B cell (primary cell): ENCODE measurements at regions not wholly inside any gene's neighbourhood (a gene's known extent, or its start where the extent isn't known, plus 50 kb on each side); places are given as distances from the start of the nearest gene placed in this dataset.

Source experiments
- ATAC-seq: fragments of 200-7000 bp; cut with Tn5 transposase; one replicate; pipeline ENCODE4 v1.10.0; 2021; ENCODE audit warnings: low read depth, mild to moderate bottlenecking, moderate number of reproducible peaks, moderate library complexity
- CTCF ChIA-PET: fragments of 350-600 bp; sonication (Branson Sonifier 250); formaldehyde crosslinking; loops from one replicate; lab custom pipeline; 2021; ENCODE audit warnings: antibody characterized with exemption, inconsistent platforms; lab: Charles Lee
- POLR2A ChIA-PET: fragments of 350-600 bp; sonication (Branson Sonifier 250); formaldehyde crosslinking; loops from one replicate; lab custom pipeline; 2021; ENCODE audit warnings: antibody characterized with exemption; lab: Charles Lee
- DNase-seq: peaks from one replicate; pipeline ENCODE4 v3.0.0; 2013
- H2AFZ ChIP-seq: 2 replicates; pipeline ENCODE4 v1.6.1; 2012; ENCODE audit warnings: mild to moderate bottlenecking, low read depth, low read length; ENCODE audit not compliant: insufficient read depth, poor library complexity, severe bottlenecking
- H3K27ac ChIP-seq, 2 donors: 1 replicate in 1 of 2; 2 replicates in 1 of 2; pipeline ENCODE4 v1.5.1; 2012 to 2013; ENCODE audit warnings: low read length in 2 of 2, mild to moderate bottlenecking in 2 of 2, moderate library complexity in 1 of 2
- H3K27me3 ChIP-seq, 4 experiments: fragments of 200-600 bp in 1 of 4; sonication (generic) in 1 of 4; replicated peaks in 1 of 4; 1 replicate in 2 of 4; 2 replicates in 2 of 4; pipeline versions ENCODE4 v1.6.1 to v1.7.0; 2013 to 2016; ENCODE audit warnings: low read length in 3 of 4, mild to moderate bottlenecking in 2 of 4, mixed read lengths in 1 of 4, moderate library complexity in 1 of 4; ENCODE audit not compliant: insufficient read depth in 4 of 4, control insufficient read depth in 3 of 4; ENCODE audit errors: control extremely low read depth in 1 of 4
- H3K36me3 ChIP-seq, 2 experiments: replicated peaks in 1 of 2; 1 replicate in 1 of 2; 2 replicates in 1 of 2; pipeline versions ENCODE4 v1.6.1 to v1.7.1; 2013; ENCODE audit warnings: low read length in 1 of 2; ENCODE audit not compliant: insufficient read depth in 2 of 2, control insufficient read depth in 1 of 2; ENCODE audit errors: control extremely low read depth in 1 of 2, extremely low read depth in 1 of 2
- H3K4me1 ChIP-seq, 2 donors: fragments of 200-600 bp in 1 of 2; sonication (generic) in 1 of 2; 1 replicate in 1 of 2; 2 replicates in 1 of 2; pipeline versions ENCODE4 v1.5.1 to v1.6.1; 2013 to 2017; ENCODE audit warnings: low read length in 2 of 2; ENCODE audit not compliant: control insufficient read depth in 2 of 2, insufficient read depth in 2 of 2
- H3K4me2 ChIP-seq: replicated peaks from 2 replicates; pipeline ENCODE3; 2012; ENCODE audit warnings: mild to moderate bottlenecking, low read depth, low read length; ENCODE audit not compliant: poor library complexity, severe bottlenecking
- H3K4me3 ChIP-seq, 5 experiments: fragments of 200-600 bp in 1 of 5; sonication (generic) in 1 of 5; 1 replicate in 3 of 5; 2 replicates in 2 of 5; pipeline versions ENCODE4 v1.5.1 to v1.7.0; 2011 to 2016; ENCODE audit warnings: low read length in 4 of 5, mild to moderate bottlenecking in 4 of 5, low read depth in 2 of 5, control low read depth in 1 of 5, moderate library complexity in 1 of 5; ENCODE audit not compliant: insufficient read depth in 1 of 5; ENCODE audit errors: control extremely low read depth in 1 of 5, extremely low read depth in 1 of 5
- H3K79me2 ChIP-seq: fragments of 200-600 bp; sonication (generic); one replicate; pipeline ENCODE4 v1.6.0; 2016; ENCODE audit warnings: low read length; ENCODE audit not compliant: control insufficient read depth, insufficient read depth
- H3K9ac ChIP-seq: fragments of 200-600 bp; sonication (generic); 2 replicates; pipeline ENCODE4 v1.6.1; 2017; ENCODE audit warnings: mild to moderate bottlenecking, low read length, moderate library complexity
- H3K9me3 ChIP-seq, 3 donors: one replicate each; pipeline versions ENCODE4 v1.6.1 to v1.7.1; 2013; ENCODE audit warnings: low read length in 2 of 3; ENCODE audit not compliant: control insufficient read depth in 2 of 3, insufficient read depth in 1 of 3; ENCODE audit errors: control extremely low read depth in 1 of 3
- H4K20me1 ChIP-seq: 2 replicates; pipeline ENCODE4 v1.6.0; 2012; ENCODE audit warnings: mild to moderate bottlenecking, low read length; ENCODE audit not compliant: insufficient read depth, control insufficient read depth, poor library complexity, severe bottlenecking
- H3K27ac Mint-ChIP-seq: one replicate; pipeline ENCODE4 v1.8.0; 2021; ENCODE audit warnings: mixed read lengths
- H3K27me3 Mint-ChIP-seq: one replicate; pipeline ENCODE4 v1.8.0; 2021; ENCODE audit warnings: mixed read lengths
- H3K4me1 Mint-ChIP-seq: one replicate; pipeline ENCODE4 v1.8.0; 2021; ENCODE audit warnings: mixed read lengths
- H3K4me3 Mint-ChIP-seq: one replicate; pipeline ENCODE4 v1.8.0; 2021; ENCODE audit warnings: mixed read lengths
- H3K9me3 Mint-ChIP-seq: one replicate; pipeline ENCODE4 v1.8.0; 2022; ENCODE audit warnings: mixed read lengths; ENCODE audit not compliant: insufficient read depth
- EZH2 ChIP-seq: IDR thresholded peaks from 2 replicates; pipeline ENCODE4 v1.6.1; 2012; ENCODE audit warnings: borderline replicate concordance, low read depth, mild to moderate bottlenecking, moderate library complexity, low read length; ENCODE audit not compliant: insufficient read depth, poor library complexity, severe bottlenecking
- WGBS: methylation state at CpG from one replicate; pipeline ENCODE4 v1.1.5; 2013; ENCODE audit warnings: missing lambda C conversion rate; ENCODE audit not compliant: insufficient coverage; 5-methylcytosine and 5-hydroxymethylcytosine counted together
- intact Hi-C: fragments of 100-400 bp; cut with micrococcal nuclease; formaldehyde crosslinking; loops from one replicate; pipeline ENCODE4 v1.10.0; 2022
- TF ChIP-seq, protein P1 (sequence below): fragments of 200-600 bp; IDR thresholded peaks from one replicate; pipeline ENCODE4 v1.8.0; 2022; ENCODE audit warnings: antibody characterized with exemption, mild to moderate bottlenecking

DNA sequence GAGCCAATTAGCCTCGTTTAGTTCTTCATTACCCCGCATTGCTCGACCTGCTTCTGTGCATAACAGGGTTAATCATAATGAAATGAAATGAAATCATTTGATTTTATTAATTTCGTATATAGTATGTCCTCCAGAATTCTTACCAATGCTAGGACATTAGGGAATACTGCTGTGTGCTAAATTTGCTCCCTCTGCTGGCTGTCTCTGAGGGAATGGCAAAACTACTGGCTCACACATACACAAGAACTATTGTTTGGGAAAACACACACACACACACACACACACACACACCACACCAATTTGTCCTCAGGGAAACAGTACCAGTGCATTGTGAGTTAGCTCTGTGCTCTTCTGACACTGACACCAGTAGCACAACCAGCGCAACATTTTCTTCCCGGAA is 273.3 kb upstream of the TCF4 start:
- ATAC-seq = no peak
- H2AFZ ChIP-seq = no peak overlapping the region
- Mint-ChIP-seq H3K4me1 (no peaks in the 10 kb centered on the region), H3K27me3 (peaks cover 11% of the 10 kb centered on the region), H3K9me3 (no peaks in the 10 kb centered on the region), H3K27ac (no peak overlapping the region), H3K4me3 (no peak overlapping the region)
- no peaks in the 10 kb centered on the region for H3K27me3 ChIP-seq
- no peaks in the 10 kb centered on the region for H4K20me1 ChIP-seq
- no peak overlapping the region for H3K4me3 ChIP-seq
- H3K79me2 ChIP-seq = no peaks in the 10 kb centered on the region
- no peak for DNase-seq
- ChIA-PET POLR2A (no interaction called here), CTCF (interaction anchor here (0.6 to 1.0 kb wide), 5 partner anchors 403 to 521 kb away, joined by 3 to 4 read pairs (median 3); no protein-coding TSS in a partner anchor)
- no peak overlapping the region for H3K9ac ChIP-seq
- WGBS = 100% methylated on average over 2 of the region's 6 CpGs
- H3K4me1 ChIP-seq = no peaks in the 10 kb centered on the region
- intact Hi-C loops = no loop called here
- TF ChIP-seq EZH2 = no peak
- TF ChIP-seq, protein P1, sequence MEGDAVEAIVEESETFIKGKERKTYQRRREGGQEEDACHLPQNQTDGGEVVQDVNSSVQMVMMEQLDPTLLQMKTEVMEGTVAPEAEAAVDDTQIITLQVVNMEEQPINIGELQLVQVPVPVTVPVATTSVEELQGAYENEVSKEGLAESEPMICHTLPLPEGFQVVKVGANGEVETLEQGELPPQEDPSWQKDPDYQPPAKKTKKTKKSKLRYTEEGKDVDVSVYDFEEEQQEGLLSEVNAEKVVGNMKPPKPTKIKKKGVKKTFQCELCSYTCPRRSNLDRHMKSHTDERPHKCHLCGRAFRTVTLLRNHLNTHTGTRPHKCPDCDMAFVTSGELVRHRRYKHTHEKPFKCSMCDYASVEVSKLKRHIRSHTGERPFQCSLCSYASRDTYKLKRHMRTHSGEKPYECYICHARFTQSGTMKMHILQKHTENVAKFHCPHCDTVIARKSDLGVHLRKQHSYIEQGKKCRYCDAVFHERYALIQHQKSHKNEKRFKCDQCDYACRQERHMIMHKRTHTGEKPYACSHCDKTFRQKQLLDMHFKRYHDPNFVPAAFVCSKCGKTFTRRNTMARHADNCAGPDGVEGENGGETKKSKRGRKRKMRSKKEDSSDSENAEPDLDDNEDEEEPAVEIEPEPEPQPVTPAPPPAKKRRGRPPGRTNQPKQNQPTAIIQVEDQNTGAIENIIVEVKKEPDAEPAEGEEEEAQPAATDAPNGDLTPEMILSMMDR = no peak
- no peak overlapping the region for H3K4me2 ChIP-seq
- no peak overlapping the region for H3K27ac ChIP-seq
- H3K9me3 ChIP-seq = no peaks in the 10 kb centered on the region
- no peaks in the 10 kb centered on the region for H3K36me3 ChIP-seq

DNA sequence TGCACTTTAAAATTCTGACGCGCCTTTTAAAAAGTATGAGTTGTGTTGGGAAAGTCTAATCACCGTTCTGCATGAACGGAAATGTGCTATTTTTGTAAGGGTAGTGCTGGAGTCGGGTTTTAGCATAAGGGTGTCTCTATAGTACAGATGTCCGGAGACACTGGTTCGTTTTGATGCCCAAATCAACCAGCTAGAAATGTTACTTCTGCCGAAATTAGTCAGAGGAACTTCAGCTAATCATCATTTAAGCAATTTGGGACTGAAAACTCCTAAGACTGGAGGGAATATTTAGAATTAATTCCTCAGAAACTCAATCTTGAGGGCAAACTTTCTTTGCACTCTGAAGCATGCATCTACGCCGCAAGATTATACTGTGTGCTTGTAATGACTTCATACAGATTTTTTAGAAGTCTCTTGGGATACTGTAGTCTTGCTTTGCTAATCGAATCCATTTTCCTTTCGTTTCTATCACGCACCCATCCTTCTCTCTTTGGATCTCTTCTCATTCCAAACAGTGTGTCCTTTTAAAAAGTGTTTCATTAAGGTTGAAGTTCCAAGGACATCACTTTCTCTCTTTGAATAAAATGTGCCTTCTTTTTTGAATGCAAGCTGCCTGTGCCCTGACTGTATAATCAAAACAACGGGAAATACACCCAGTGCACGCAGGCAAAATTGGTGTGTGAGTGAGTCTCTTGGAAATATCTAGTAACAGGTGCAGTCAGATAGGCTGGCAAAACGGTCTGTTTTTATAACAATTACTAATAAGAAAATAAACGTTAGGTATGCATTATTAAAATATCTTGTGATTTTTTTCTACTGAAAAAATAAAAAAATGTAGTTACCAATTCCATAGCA is 270.9 kb upstream of the TCF4 start:
- DNase-seq (no peak), ATAC-seq (no peak)
- intact Hi-C loops = no loop called here
- no peak overlapping the region for H3K4me3 ChIP-seq
- no peak overlapping the region for H3K27ac ChIP-seq
- H3K9me3 Mint-ChIP-seq = no peaks in the 10 kb centered on the region
- H4K20me1 ChIP-seq = no peaks in the 10 kb centered on the region
- H2AFZ ChIP-seq = no peak overlapping the region
- ChIA-PET CTCF (no interaction called here), POLR2A (no interaction called here)
- H3K4me2 ChIP-seq = no peak overlapping the region
- H3K9ac ChIP-seq = no peak overlapping the region
- H3K27ac Mint-ChIP-seq = no peak overlapping the region
- H3K4me1 ChIP-seq = no peaks in the 10 kb centered on the region
- TF ChIP-seq EZH2 = no peak
- TF ChIP-seq, protein P1 = no peak
- no peaks in the 10 kb centered on the region for H3K4me1 Mint-ChIP-seq
- H3K36me3 ChIP-seq = no peaks in the 10 kb centered on the region
- no peaks in the 10 kb centered on the region for H3K9me3 ChIP-seq
- H3K27me3 Mint-ChIP-seq = peaks cover 11% of the 10 kb centered on the region
- H3K79me2 ChIP-seq = no peaks in the 10 kb centered on the region
- no peaks in the 10 kb centered on the region for H3K27me3 ChIP-seq
- H3K4me3 Mint-ChIP-seq = no peak overlapping the region
- WGBS = 76% methylated on average over 8 of the region's 17 CpGs
